H1 (cell line): ENCODE measurements at regions not wholly inside any gene's neighbourhood (a gene's known extent, or its start where the extent isn't known, plus 50 kb on each side); places are given as distances from the start of the nearest gene placed in this dataset.
A peak's percentile ranks its signal among the peaks of the same experiment; 100 is the strongest.

Experiments used
- CTCF ChIA-PET: fragments of 300-600 bp; sonication (Branson Sonifier 250); formaldehyde crosslinking; loops from one replicate; lab custom pipeline; 2021; ENCODE audit not compliant: partially characterized antibody; lab: Charles Lee
- POLR2A ChIA-PET: fragments of 300-600 bp; sonication (Branson Sonifier 250); formaldehyde crosslinking; loops from one replicate; lab custom pipeline; 2021; ENCODE audit warnings: inconsistent platforms; ENCODE audit not compliant: partially characterized antibody; lab: Charles Lee
- DNase-seq, 2 experiments: peaks; one replicate each; pipeline versions ENCODE4 v3.0.0 to v3.0.0-alpha.2; 2010 to 2022; ENCODE audit warnings: low spot score in 2 of 2, low read depth in 1 of 2, mixed read lengths in 1 of 2
- FAIRE-seq: peaks from 2 replicates; lab custom pipeline; 2011; peaks lifted over from hg19 to GRCh38; lab: Jason Lieb, UNC
- H2AFZ ChIP-seq: 2 replicates; pipeline ENCODE4 v1.8.1; 2012; ENCODE audit warnings: low read length, inconsistent platforms
- H2AK5ac ChIP-seq: 2 replicates; pipeline ENCODE4 v1.6.1; 2013; ENCODE audit warnings: low read depth, low read length
- H2BK120ac ChIP-seq: replicated peaks from 2 replicates; pipeline ENCODE3; 2013; ENCODE audit warnings: low read depth, low read length, inconsistent platforms
- H2BK12ac ChIP-seq: 2 replicates; pipeline ENCODE4 v1.6.1; 2013; ENCODE audit warnings: low read depth, low read length
- H2BK15ac ChIP-seq: 2 replicates; pipeline ENCODE4 v1.6.1; 2013; ENCODE audit warnings: low read length
- H2BK20ac ChIP-seq: 2 replicates; pipeline ENCODE4 v1.6.1; 2013; ENCODE audit warnings: low read length
- H2BK5ac ChIP-seq: 2 replicates; pipeline ENCODE4 v1.6.1; 2013; ENCODE audit warnings: low read depth, low read length
- H3K14ac ChIP-seq: 2 replicates; pipeline ENCODE4 v1.6.1; 2013; ENCODE audit warnings: inconsistent platforms; ENCODE audit not compliant: insufficient read length
- H3K18ac ChIP-seq: 2 replicates; pipeline ENCODE4 v1.6.1; 2013; ENCODE audit warnings: low read length; ENCODE audit errors: extremely low read depth
- H3K23ac ChIP-seq: 2 replicates; pipeline ENCODE4 v1.6.1; 2013; ENCODE audit warnings: inconsistent platforms; ENCODE audit not compliant: insufficient read length
- H3K23me2 ChIP-seq: 2 replicates; pipeline ENCODE4 v1.6.1; 2013; ENCODE audit warnings: low read depth, low read length
- H3K27ac ChIP-seq: 2 replicates; pipeline ENCODE4 v1.6.1; 2011; ENCODE audit warnings: low read depth, low read length, inconsistent platforms
- H3K27me3 ChIP-seq, 4 experiments: replicated peaks in 1 of 4; 1 replicate in 1 of 4; 2 replicates in 3 of 4; pipeline versions ENCODE4 v1.6.1 to v1.8.1; 2011 to 2013; ENCODE audit warnings: low read length in 3 of 4, mild to moderate bottlenecking in 3 of 4, inconsistent platforms in 2 of 4, mixed read lengths in 2 of 4, moderate library complexity in 1 of 4; ENCODE audit not compliant: control insufficient read depth in 3 of 4, insufficient read depth in 3 of 4; ENCODE audit errors: extremely low read depth in 1 of 4
- H3K36me3 ChIP-seq, 4 experiments: 2 replicates each; pipeline versions ENCODE4 v1.6.1 to v1.8.1; 2011 to 2013; ENCODE audit warnings: mild to moderate bottlenecking in 4 of 4, low read length in 3 of 4, moderate library complexity in 2 of 4, control low read depth in 1 of 4, inconsistent platforms in 1 of 4; ENCODE audit not compliant: insufficient read depth in 4 of 4, control insufficient read depth in 2 of 4
- H3K4ac ChIP-seq: replicated peaks from 2 replicates; pipeline ENCODE3; 2013; ENCODE audit warnings: low read length, low read depth, mixed read lengths, inconsistent platforms; ENCODE audit not compliant: insufficient read length
- H3K4me1 ChIP-seq, 4 experiments: replicated peaks in 1 of 4; 1 replicate in 1 of 4; 2 replicates in 3 of 4; pipeline versions ENCODE4 v1.6.1 to v1.8.1; 2011 to 2013; ENCODE audit warnings: low read length in 3 of 4, inconsistent platforms in 2 of 4, mixed read lengths in 1 of 4; ENCODE audit not compliant: insufficient read depth in 4 of 4, control insufficient read depth in 3 of 4
- H3K4me2 ChIP-seq, 2 experiments: 2 replicates each; pipeline versions ENCODE4 v1.6.1 to v1.8.1; 2011 to 2013; ENCODE audit warnings: low read depth in 2 of 2, low read length in 2 of 2, control low read depth in 1 of 2, inconsistent platforms in 1 of 2, mild to moderate bottlenecking in 1 of 2; ENCODE audit not compliant: insufficient read depth in 1 of 2
- H3K4me3 ChIP-seq, 4 experiments: fragments of 200-600, 300-600 bp in 1 of 4; sonication (generic), shearing (Covaris generic), sonication (Bioruptor Twin) in 1 of 4; 2 replicates each; pipeline versions ENCODE4 v1.5.1 to v1.8.1; 2011 to 2016; ENCODE audit warnings: low read length in 4 of 4, low read depth in 3 of 4, control low read depth in 2 of 4, inconsistent platforms in 2 of 4, mild to moderate bottlenecking in 2 of 4, mixed read lengths in 1 of 4, moderate library complexity in 1 of 4; ENCODE audit not compliant: insufficient read depth in 2 of 4; ENCODE audit errors: extremely low read depth in 1 of 4
- H3K56ac ChIP-seq: replicated peaks from 2 replicates; pipeline ENCODE3; 2013; ENCODE audit warnings: low read depth, mild to moderate bottlenecking, mixed read lengths, low read length, inconsistent platforms; ENCODE audit not compliant: insufficient read length
- H3K79me1 ChIP-seq: 2 replicates; pipeline ENCODE4 v1.6.1; 2013; ENCODE audit warnings: low read depth, low read length, control low read depth
- H3K79me2 ChIP-seq, 2 experiments: 2 replicates each; pipeline versions ENCODE4 v1.6.1 to v1.8.1; 2012 to 2013; ENCODE audit warnings: low read length in 2 of 2, mild to moderate bottlenecking in 2 of 2, inconsistent platforms in 1 of 2; ENCODE audit not compliant: insufficient read depth in 2 of 2, control insufficient read depth in 1 of 2
- H3K9ac ChIP-seq, 4 experiments: replicated peaks in 1 of 4; 1 replicate in 1 of 4; 2 replicates in 3 of 4; pipeline versions ENCODE4 v1.6.1 to v1.8.1; 2011 to 2013; ENCODE audit warnings: low read depth in 3 of 4, low read length in 3 of 4, control low read depth in 2 of 4, mild to moderate bottlenecking in 2 of 4, moderate library complexity in 2 of 4, inconsistent platforms in 1 of 4; ENCODE audit errors: extremely low read depth in 1 of 4
- H3K9me3 ChIP-seq, 2 experiments: 2 replicates each; pipeline versions ENCODE4 v1.6.1 to v1.8.1; 2012 to 2013; ENCODE audit warnings: mild to moderate bottlenecking in 2 of 2, moderate library complexity in 2 of 2, control low read depth in 1 of 2, inconsistent platforms in 1 of 2, low read depth in 1 of 2, low read length in 1 of 2, mixed read lengths in 1 of 2; ENCODE audit not compliant: insufficient read depth in 2 of 2
- H4K20me1 ChIP-seq, 2 experiments: replicated peaks in 1 of 2; 2 replicates each; pipeline versions ENCODE3 to v1.8.1; 2011 to 2013; ENCODE audit warnings: inconsistent platforms in 2 of 2, low read length in 2 of 2, mild to moderate bottlenecking in 1 of 2; ENCODE audit not compliant: insufficient read depth in 2 of 2, control insufficient read depth in 1 of 2
- H4K5ac ChIP-seq: 2 replicates; pipeline ENCODE4 v1.6.1; 2013; ENCODE audit warnings: low read length, low read depth, mixed read lengths, inconsistent platforms; ENCODE audit not compliant: insufficient read length
- H4K8ac ChIP-seq: 2 replicates; pipeline ENCODE4 v1.8.0; 2013; ENCODE audit warnings: mild to moderate bottlenecking, moderate library complexity, low read length, inconsistent platforms; ENCODE audit not compliant: insufficient read depth; ENCODE audit errors: extremely low read depth
- H4K91ac ChIP-seq: replicated peaks from 2 replicates; pipeline ENCODE3; 2013; ENCODE audit warnings: low read length, mixed read lengths, inconsistent platforms; ENCODE audit not compliant: insufficient read length
- BCL11A ChIP-seq, 2 experiments: IDR thresholded peaks; one replicate each; pipeline ENCODE4 v1.6.1; 2011; ENCODE audit warnings: low read depth in 2 of 2, low read length in 2 of 2, mild to moderate bottlenecking in 2 of 2
- CBX5 ChIP-seq: fragments of 300-800, 300-1000 bp; sonication (generic); IDR thresholded peaks from 2 replicates; pipeline ENCODE4 v1.7.1; 2016; ENCODE audit warnings: antibody characterized with exemption, low read length, low read depth
- CREB1 ChIP-seq: IDR thresholded peaks from 2 replicates; pipeline ENCODE4 v1.6.1; 2012; ENCODE audit warnings: inconsistent platforms
- CTCF ChIP-seq, 3 experiments: IDR thresholded peaks; 1 replicate in 2 of 3; 2 replicates in 1 of 3; pipeline versions ENCODE4 v1.5.1 to v1.6.1; 2011; ENCODE audit warnings: low read length in 3 of 3, mild to moderate bottlenecking in 3 of 3, inconsistent platforms in 2 of 3, low read depth in 1 of 3, moderate library complexity in 1 of 3; ENCODE audit not compliant: insufficient read depth in 1 of 3; ENCODE audit errors: control extremely low read depth in 1 of 3
- EGR1 ChIP-seq: IDR thresholded peaks from 2 replicates; pipeline ENCODE4 v1.6.1; 2011; ENCODE audit warnings: low read depth, low read length, borderline replicate concordance
- EZH2 ChIP-seq: fragments of 200-600 bp; sonication (generic); IDR thresholded peaks from 2 replicates; pipeline ENCODE4 v1.7.1; 2012; ENCODE audit warnings: low read depth, mild to moderate bottlenecking, moderate library complexity, low read length, inconsistent platforms; ENCODE audit not compliant: severe bottlenecking
- FOSL1 ChIP-seq: IDR thresholded peaks from 2 replicates; pipeline ENCODE4 v1.6.1; 2011; ENCODE audit warnings: mild to moderate bottlenecking, low read depth, low read length, moderate library complexity; ENCODE audit not compliant: insufficient read depth
- KDM1A ChIP-seq: fragments of 200-600, 300-600 bp; sonication (generic); IDR thresholded peaks from 2 replicates; pipeline ENCODE4 v1.7.1; 2016; ENCODE audit warnings: mild to moderate bottlenecking, low read length, borderline replicate concordance
- KDM5A ChIP-seq: fragments of 200-600 bp; IDR thresholded peaks from 2 replicates; pipeline ENCODE4 v1.7.1; 2012; ENCODE audit warnings: mild to moderate bottlenecking, low read length, inconsistent platforms, mixed read lengths
- NANOG ChIP-seq: IDR thresholded peaks from 2 replicates; pipeline ENCODE4 v1.6.1; 2011; ENCODE audit warnings: low read length, low read depth, mild to moderate bottlenecking, inconsistent platforms; ENCODE audit not compliant: insufficient read depth, poor library complexity, severe bottlenecking
- SAP30 ChIP-seq: fragments of 300-600 bp; sonication (generic); IDR thresholded peaks from 2 replicates; pipeline ENCODE4 v1.7.1; 2012; ENCODE audit warnings: low read length, moderate library complexity, mild to moderate bottlenecking, inconsistent platforms; ENCODE audit not compliant: insufficient read depth, insufficient replicate concordance
- WGBS, 2 experiments: shearing (Covaris generic) in 1 of 2; methylation state at CpG; one replicate each; pipeline versions ENCODE4 v1.1.6 to v1.1.7; 2013 to 2015; ENCODE audit warnings: low lambda C conversion rate in 2 of 2, mixed read lengths in 2 of 2, inconsistent platforms in 1 of 2, low coverage in 1 of 2, missing lambda C conversion rate in 1 of 2; ENCODE audit not compliant: insufficient replicate concordance in 2 of 2, insufficient coverage in 1 of 2, insufficient read length in 1 of 2; ENCODE audit errors: extremely low coverage in 1 of 2, missing lambda C conversion rate in 1 of 2; 5-methylcytosine and 5-hydroxymethylcytosine counted together

DNA sequence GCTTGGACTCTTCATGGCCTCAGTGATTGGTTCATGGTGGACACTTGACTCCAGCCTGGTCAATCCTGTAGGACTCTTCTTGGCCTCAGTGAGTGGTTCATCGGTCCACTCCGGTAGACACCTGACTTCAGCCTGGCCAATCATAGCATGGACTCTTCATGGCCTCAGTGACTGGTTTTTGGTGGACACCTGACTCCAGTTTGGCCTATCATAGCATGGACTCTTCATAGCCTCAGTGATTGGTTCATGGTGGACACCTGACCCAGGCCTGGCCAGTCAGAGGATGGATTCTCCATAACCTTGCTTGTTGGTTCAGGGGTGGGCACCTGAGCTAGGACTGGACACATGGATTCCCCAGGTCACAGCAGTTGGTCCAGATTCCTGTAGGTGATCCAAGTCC is 106.0 kb upstream of the ERCC6L2 start:
- Histone ChIP-seq H4K8ac (no peak overlapping the region), H2BK120ac (no peak overlapping the region), H3K27ac (no peak overlapping the region), H2BK20ac (peak overlapping the region; percentile 97), H2AK5ac (peak overlapping the region; percentile 95; the same call in 1 of the 2 replicates), H3K27me3 (peaks cover 0 to 8% (median 3%) of the 10 kb centered on the region in 4 experiments; a peak in 2 of 7 replicates), H3K79me2 (no peaks in the 10 kb centered on the region), H3K4me3 (no peak overlapping the region), H3K79me1 (no peaks in the 10 kb centered on the region), H3K14ac (no peak overlapping the region), H2BK12ac (peak overlapping the region; percentile 89; the same call in 1 of the 2 replicates), H3K56ac (no peak overlapping the region), H2AFZ (no peak overlapping the region), H3K23me2 (no peaks in the 10 kb centered on the region; the same call in 1 of the 2 replicates), H2BK15ac (peak overlapping the region; percentile 94; the same call in 1 of the 2 replicates), H3K18ac (peak overlapping the region; percentile 54; the same call in 1 of the 2 replicates), H4K20me1 (no peaks in the 10 kb centered on the region), H3K4ac (no peak overlapping the region), H3K4me2 (no peak overlapping the region; a peak in 1 of 4 replicates), H4K91ac (peak overlapping the region; percentile 18), H3K23ac (no peak overlapping the region), H2BK5ac (peak overlapping the region; percentile 72; the same call in 1 of the 2 replicates), H3K9ac (no peak overlapping the region), H3K9me3 (no peaks in the 10 kb centered on the region), H3K4me1 (peaks cover 18 to 39% (median 28%) of the 10 kb centered on the region in 4 experiments), H3K36me3 (no peaks in the 10 kb centered on the region), H4K5ac (no peak overlapping the region)
- CTCF ChIA-PET = interaction anchor here (0.9 to 1.9 kb wide), 4 partner anchors 23 to 42 kb away, joined by 3 to 7 read pairs (median 4); no protein-coding TSS in a partner anchor
- DNase-seq (no peak), FAIRE-seq (no peak)
- POLR2A ChIA-PET = interaction anchor here (1.4 kb wide), 1 partner anchor 95 kb away, joined by 3 read pairs; no protein-coding TSS in a partner anchor
- 96% methylated on average over 2 of the region's 2 CpGs; no CpG with 5 or more reads in 1 of the 2 experiments for WGBS, 2 experiments
- TF ChIP-seq FOSL1 (no peak), CTCF (IDR thresholded peaks at IDR 0.05; ENCODE audit: control extremely low read depth in 1 of 3, insufficient read depth in 1 of 3, low read depth in 1 of 3, low read length in 3 of 3) (no peak), CBX5 (no peak), SAP30 (no peak), CREB1 (no peak), KDM5A (no peak), KDM1A (no peak), EGR1 (no peak), EZH2 (no peak), NANOG (no peak), BCL11A (IDR thresholded peaks at IDR 0.05; ENCODE audit: low read depth in 2 of 2, low read length in 2 of 2) (no peak)
